SU-DHL-6 (cell line): ENCODE measurements at regions not wholly inside any gene's neighbourhood (a gene's known extent, or its start where the extent isn't known, plus 50 kb on each side); places are given as distances from the start of the nearest gene placed in this dataset.

Experiments
- H2AFZ ChIP-seq: fragments of 200-600 bp; sonication (generic); 2 replicates; pipeline ENCODE4 v1.6.1; 2014; ENCODE audit warnings: low read depth, mild to moderate bottlenecking, moderate library complexity, mixed read lengths, antibody characterized with exemption, low read length; ENCODE audit not compliant: severe bottlenecking
- H3F3A ChIP-seq: fragments of 200-600 bp; shearing (Covaris generic); 2 replicates; pipeline ENCODE4 v1.6.0; 2016; ENCODE audit warnings: antibody characterized with exemption, mild to moderate bottlenecking; ENCODE audit not compliant: insufficient read depth
- H3K27ac ChIP-seq: fragments of 200-600 bp; sonication (generic); 2 replicates; pipeline ENCODE4 v1.5.1; 2016; ENCODE audit warnings: low read depth, mild to moderate bottlenecking, low read length, moderate library complexity, mixed read lengths
- H3K27me3 ChIP-seq: fragments of 200-600 bp; sonication (generic), shearing (Covaris generic); 2 replicates; pipeline ENCODE4 v1.6.0; 2014; ENCODE audit warnings: mild to moderate bottlenecking, low read length
- H3K36me3 ChIP-seq: fragments of 200-600 bp; sonication (generic); 2 replicates; pipeline ENCODE4 v1.6.1; 2014; ENCODE audit warnings: mild to moderate bottlenecking, low read length, mixed read lengths
- H3K4me2 ChIP-seq: fragments of 300-600, 200-600 bp; shearing (Covaris generic), sonication (generic); 2 replicates; pipeline ENCODE4 v1.6.0; 2014; ENCODE audit warnings: low read length, low read depth, mild to moderate bottlenecking; ENCODE audit not compliant: poor library complexity, severe bottlenecking
- H3K4me3 ChIP-seq: fragments of 200-600 bp; sonication (generic); 2 replicates; pipeline ENCODE4 v1.5.1; 2014; ENCODE audit warnings: antibody characterized with exemption, low read length, mild to moderate bottlenecking, mixed read lengths; ENCODE audit not compliant: insufficient read depth, poor library complexity, severe bottlenecking
- H3K79me2 ChIP-seq: fragments of 200-600 bp; sonication (generic); 2 replicates; pipeline ENCODE4 v1.6.1; 2014; ENCODE audit warnings: mild to moderate bottlenecking, low read length, moderate library complexity; ENCODE audit not compliant: insufficient read depth
- H3K9ac ChIP-seq: fragments of 200-600 bp; sonication (generic); 2 replicates; pipeline ENCODE4 v1.7.0; 2014; ENCODE audit warnings: mild to moderate bottlenecking, low read length
- H3K9me2 ChIP-seq: fragments of 200-600 bp; sonication (generic); replicated peaks from 2 replicates; pipeline ENCODE4 v1.6.1; 2014; ENCODE audit warnings: low read length; ENCODE audit not compliant: insufficient read depth
- H3K9me3 ChIP-seq: fragments of 200-600 bp; sonication (generic); 2 replicates; pipeline ENCODE4 v1.6.1; 2014; ENCODE audit warnings: low read length, mixed read lengths; ENCODE audit not compliant: insufficient read depth
- H4K20me1 ChIP-seq: fragments of 200-600 bp; sonication (generic); 2 replicates; pipeline ENCODE4 v1.6.1; 2014; ENCODE audit warnings: low read depth, mild to moderate bottlenecking, antibody characterized with exemption, low read length, moderate library complexity, mixed read lengths
- EZH2phosphoT487 ChIP-seq: fragments of 200-600 bp; sonication (generic), shearing (Covaris generic); conservative IDR thresholded peaks from 2 replicates; pipeline ENCODE4 v1.6.1; 2018; ENCODE audit warnings: mild to moderate bottlenecking, antibody characterized with exemption, low read length, moderate library complexity, mixed read lengths
- TF ChIP-seq, protein P1 (sequence below): fragments of 200-600 bp; sonication (generic); IDR thresholded peaks from one replicate; pipeline ENCODE4 v1.5.1; 2017; ENCODE audit warnings: antibody characterized with exemption, mild to moderate bottlenecking, low read length, moderate library complexity; ENCODE audit not compliant: insufficient read depth, poor library complexity, severe bottlenecking

DNA sequence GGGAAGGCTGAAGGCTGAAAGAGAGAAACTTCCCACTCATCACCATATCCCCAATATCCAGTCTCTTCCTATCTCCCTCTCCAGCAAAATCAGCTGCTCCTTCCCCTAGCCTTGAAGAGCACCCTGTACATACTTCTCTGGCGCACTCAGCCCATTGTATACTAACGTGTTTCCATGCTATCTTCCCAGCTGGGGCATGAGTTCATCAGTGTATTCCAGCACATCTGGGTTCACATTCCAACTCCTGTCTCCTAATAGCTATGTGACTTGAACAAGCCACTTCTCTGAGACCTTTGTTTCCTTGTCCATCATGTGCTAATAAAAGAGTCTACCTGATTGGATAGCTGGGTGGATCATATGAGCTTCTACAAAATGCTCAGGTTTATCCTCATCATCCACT, 51.1 kb upstream of the OLIG2 start:
- H3K4me2 ChIP-seq: no peak overlapping the region
- H3K36me3 ChIP-seq: no peaks in the 10 kb centered on the region
- H4K20me1 ChIP-seq: no peaks in the 10 kb centered on the region
- no peaks in the 10 kb centered on the region for H3K9me2 ChIP-seq
- H3K79me2 ChIP-seq: no peaks in the 10 kb centered on the region
- no peak overlapping the region for H3K9ac ChIP-seq
- no peaks in the 10 kb centered on the region for H3K9me3 ChIP-seq
- TF ChIP-seq EZH2phosphoT487: no peak
- TF ChIP-seq, protein P1, sequence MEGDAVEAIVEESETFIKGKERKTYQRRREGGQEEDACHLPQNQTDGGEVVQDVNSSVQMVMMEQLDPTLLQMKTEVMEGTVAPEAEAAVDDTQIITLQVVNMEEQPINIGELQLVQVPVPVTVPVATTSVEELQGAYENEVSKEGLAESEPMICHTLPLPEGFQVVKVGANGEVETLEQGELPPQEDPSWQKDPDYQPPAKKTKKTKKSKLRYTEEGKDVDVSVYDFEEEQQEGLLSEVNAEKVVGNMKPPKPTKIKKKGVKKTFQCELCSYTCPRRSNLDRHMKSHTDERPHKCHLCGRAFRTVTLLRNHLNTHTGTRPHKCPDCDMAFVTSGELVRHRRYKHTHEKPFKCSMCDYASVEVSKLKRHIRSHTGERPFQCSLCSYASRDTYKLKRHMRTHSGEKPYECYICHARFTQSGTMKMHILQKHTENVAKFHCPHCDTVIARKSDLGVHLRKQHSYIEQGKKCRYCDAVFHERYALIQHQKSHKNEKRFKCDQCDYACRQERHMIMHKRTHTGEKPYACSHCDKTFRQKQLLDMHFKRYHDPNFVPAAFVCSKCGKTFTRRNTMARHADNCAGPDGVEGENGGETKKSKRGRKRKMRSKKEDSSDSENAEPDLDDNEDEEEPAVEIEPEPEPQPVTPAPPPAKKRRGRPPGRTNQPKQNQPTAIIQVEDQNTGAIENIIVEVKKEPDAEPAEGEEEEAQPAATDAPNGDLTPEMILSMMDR: no peak
- H3K27ac ChIP-seq: no peak overlapping the region
- H2AFZ ChIP-seq: no peak overlapping the region
- H3K4me3 ChIP-seq: no peak overlapping the region
- H3K27me3 ChIP-seq: no peaks in the 10 kb centered on the region
- H3F3A ChIP-seq: no peaks in the 10 kb centered on the region

DNA sequence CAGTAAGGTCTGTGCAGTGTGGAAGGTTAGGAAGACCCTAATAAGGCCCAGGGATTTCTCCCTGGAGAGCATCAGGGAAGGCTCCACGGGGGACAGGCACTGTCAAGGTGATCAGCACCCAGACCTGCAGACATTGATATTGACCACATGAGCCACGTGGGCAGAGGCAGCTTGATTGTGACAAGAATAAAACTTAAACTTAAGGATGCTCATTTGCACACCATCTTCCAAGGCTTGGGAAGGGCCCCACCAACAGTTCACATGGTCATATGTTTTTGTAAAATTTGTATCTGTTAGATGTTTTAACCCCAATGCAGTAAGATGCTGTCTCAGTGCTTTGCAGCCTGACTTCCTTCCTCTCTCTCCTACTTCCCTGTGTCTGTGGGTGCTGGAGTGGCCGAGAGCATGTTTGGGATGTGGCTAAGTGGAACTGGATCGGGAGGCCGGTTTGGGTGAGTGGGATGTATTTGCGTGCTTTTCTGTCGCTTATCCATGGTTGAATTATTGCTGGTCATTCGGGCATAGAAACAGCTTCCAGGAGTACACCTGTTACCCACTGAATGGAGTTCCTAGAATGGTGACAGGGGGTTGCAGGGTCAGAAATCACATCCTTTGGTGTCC, 49.8 kb upstream of the OLIG2 start:
- H3K36me3 ChIP-seq: no peaks in the 10 kb centered on the region
- no peak overlapping the region for H3K27ac ChIP-seq
- TF ChIP-seq, protein P1: no peak
- TF ChIP-seq EZH2phosphoT487: no peak
- no peaks in the 10 kb centered on the region for H4K20me1 ChIP-seq
- H3K4me3 ChIP-seq: no peak overlapping the region
- H3K27me3 ChIP-seq: no peaks in the 10 kb centered on the region
- no peaks in the 10 kb centered on the region for H3F3A ChIP-seq
- no peaks in the 10 kb centered on the region for H3K79me2 ChIP-seq
- no peak overlapping the region for H3K4me2 ChIP-seq
- no peaks in the 10 kb centered on the region for H3K9me2 ChIP-seq
- no peak overlapping the region for H2AFZ ChIP-seq
- no peaks in the 10 kb centered on the region for H3K9me3 ChIP-seq
- no peak overlapping the region for H3K9ac ChIP-seq
